ENCODE measurements at regions not wholly inside any gene's neighbourhood (a gene's known extent, or its start where the extent isn't known, plus 50 kb on each side); places are given as distances from the start of the nearest gene placed in this dataset.

GRCh38 chr16:22625967-22626366 is 115.3 kb downstream of the NPIPB5 start:
- 64 to 69% (median 66%) methylated on average over 2 of the region's 2 CpGs for WGBS, 4 donors
- intact Hi-C loops (cut with DNase I), result no loop called here

DNA sequence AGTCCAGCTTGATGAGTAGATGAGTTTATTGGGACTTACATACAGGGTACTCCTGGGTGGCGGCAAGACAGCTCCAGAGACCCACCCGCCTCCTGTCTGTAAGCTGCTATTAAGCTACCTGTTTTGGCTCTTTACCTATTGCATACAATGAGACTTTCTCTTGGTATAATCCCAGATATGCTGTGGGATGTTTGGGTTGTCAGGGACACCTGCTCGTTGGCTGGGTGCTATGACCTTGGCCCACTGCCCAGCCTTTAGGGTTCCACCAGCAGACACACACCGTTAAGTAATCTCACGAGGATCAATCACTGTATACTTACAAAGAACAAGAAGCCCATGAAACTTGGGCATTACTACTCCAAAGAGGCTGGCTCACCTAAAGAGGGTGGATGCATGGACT is 116.4 kb downstream of the NPIPB5 start:
- H3K4me3 ChIP-seq, result no peak overlapping the region
- no peaks in the 10 kb centered on the region for H3K36me3 ChIP-seq (replicated peaks in 1 of 2)
- 55 to 71% (median 62%) methylated on average over 5 of the region's 5 CpGs for WGBS, 4 donors
- intact Hi-C loops (cut with DNase I), result no loop called here
- no peak for DNase-seq
- no peaks in the 10 kb centered on the region for H3K4me1 ChIP-seq (replicated peaks in 1 of 2)
- H3K27ac ChIP-seq, result no peak overlapping the region
- TF ChIP-seq POLR2A (IDR thresholded peaks at IDR 0.05) (no peak), CTCF (IDR thresholded peaks at IDR 0.05) (no peak)
- H3K27me3 ChIP-seq, result no peaks in the 10 kb centered on the region
- no peaks in the 10 kb centered on the region for H3K9me3 ChIP-seq (replicated peaks in 1 of 3)

More at GRCh38 chr16:22625967-22626366, 115.3 kb downstream of the NPIPB5 start:
- DNase-seq, result no peak
- Histone ChIP-seq H3K27me3 (no peaks in the 10 kb centered on the region), H3K4me1 (replicated peaks in 1 of 2) (no peaks in the 10 kb centered on the region), H3K36me3 (replicated peaks in 1 of 2) (no peaks in the 10 kb centered on the region), H3K9me3 (replicated peaks in 1 of 3) (no peaks in the 10 kb centered on the region), H3K27ac (no peak overlapping the region), H3K4me3 (no peak overlapping the region)
- TF ChIP-seq CTCF (IDR thresholded peaks at IDR 0.05) (no peak), POLR2A (IDR thresholded peaks at IDR 0.05) (no peak)

DNA sequence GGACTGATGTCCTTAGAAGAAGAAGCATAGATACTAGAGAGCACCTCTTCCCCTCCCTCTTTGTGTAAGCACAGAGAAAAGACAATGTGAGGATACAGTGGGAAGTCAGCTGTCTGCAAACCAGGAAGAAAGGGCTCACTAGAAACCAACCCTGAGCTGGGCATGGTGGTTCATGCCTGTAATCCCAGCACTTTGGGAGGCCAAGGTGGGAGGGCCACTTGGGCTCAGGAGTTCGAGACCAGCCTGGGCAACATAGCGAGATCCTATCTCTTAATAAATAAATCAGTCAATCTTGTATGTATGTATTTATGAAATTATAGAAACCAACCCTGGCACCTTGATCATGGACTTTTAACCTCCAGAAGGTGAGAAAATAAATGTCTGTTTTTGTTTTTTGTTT is 118.3 kb downstream of the NPIPB5 start:
- no peak for DNase-seq
- no peak for TF ChIP-seq CTCF (IDR thresholded peaks at IDR 0.05)
- no peak for TF ChIP-seq POLR2A (IDR thresholded peaks at IDR 0.05)
- no peaks in the 10 kb centered on the region for H3K4me1 ChIP-seq (replicated peaks in 1 of 2)
- no peak overlapping the region for H3K4me3 ChIP-seq
- H3K36me3 ChIP-seq (replicated peaks in 1 of 2), result no peaks in the 10 kb centered on the region
- WGBS, 4 donors, result 91 to 96% (median 92%) methylated on average over 2 of the region's 2 CpGs
- intact Hi-C loops (cut with DNase I), result no loop called here
- H3K27ac ChIP-seq, result no peak overlapping the region
- no peaks in the 10 kb centered on the region for H3K27me3 ChIP-seq
- H3K9me3 ChIP-seq (replicated peaks in 1 of 3), result no peaks in the 10 kb centered on the region

DNA sequence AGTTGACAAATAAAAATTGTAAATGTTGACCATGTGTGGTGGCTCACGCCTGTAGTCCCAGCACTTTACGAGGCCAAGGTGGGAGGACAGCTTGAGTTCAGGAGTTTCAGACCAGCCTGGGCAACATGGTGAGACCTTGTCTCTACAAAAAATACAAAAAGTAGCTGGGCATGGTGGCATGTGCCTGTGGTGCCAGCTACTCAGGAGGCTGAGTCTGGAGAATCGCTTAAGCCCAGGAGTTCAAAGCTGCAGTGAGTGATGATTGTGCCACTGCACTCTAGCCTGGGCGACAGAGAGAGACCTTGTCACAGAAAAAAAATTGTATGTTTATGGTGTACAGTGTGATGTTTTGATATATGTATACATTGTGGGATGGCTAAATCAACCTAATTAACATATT is 119.6 kb downstream of the NPIPB5 start:
- no peaks in the 10 kb centered on the region for H3K36me3 ChIP-seq (replicated peaks in 1 of 2)
- intact Hi-C loops (cut with DNase I), result no loop called here
- no peak for DNase-seq
- H3K4me3 ChIP-seq, result no peak overlapping the region
- WGBS, 4 donors, result 79 to 85% (median 82%) methylated on average over 4 of the region's 4 CpGs
- no peaks in the 10 kb centered on the region for H3K27me3 ChIP-seq
- no peak overlapping the region for H3K27ac ChIP-seq
- no peaks in the 10 kb centered on the region for H3K9me3 ChIP-seq (replicated peaks in 1 of 3)
- TF ChIP-seq POLR2A (IDR thresholded peaks at IDR 0.05) (no peak), CTCF (IDR thresholded peaks at IDR 0.05) (no peak)
- no peaks in the 10 kb centered on the region for H3K4me1 ChIP-seq (replicated peaks in 1 of 2)
